GM19452 (cell line): ENCODE measurements at regions not wholly inside any gene's neighbourhood (a gene's known extent, or its start where the extent isn't known, plus 50 kb on each side); places are given as distances from the start of the nearest gene placed in this dataset.

ENCODE experiments used
- ATAC-seq: cut with Tn5 transposase; IDR thresholded peaks from one replicate; pipeline ENCODE4 v1.9.1; 2021; ENCODE audit not compliant: unreplicated experiment

- no peak for ATAC-seq
Observed at GRCh38 chr7:153440715-153441114, 611.5 kb upstream of the DPP6 start.

- no peak for ATAC-seq
Observed at GRCh38 chr7:153443032-153443701, 609.0 kb upstream of the DPP6 start.

- no peak for ATAC-seq
Observed at GRCh38 chr7:153444641-153445040, 607.6 kb upstream of the DPP6 start.

GRCh38 chr7:153445641-153446040 lies 606.6 kb upstream of the DPP6 start:
- ATAC-seq, result no peak

- no peak for ATAC-seq
Observed at GRCh38 chr7:153446490-153446889, 605.7 kb upstream of the DPP6 start.

DNA sequence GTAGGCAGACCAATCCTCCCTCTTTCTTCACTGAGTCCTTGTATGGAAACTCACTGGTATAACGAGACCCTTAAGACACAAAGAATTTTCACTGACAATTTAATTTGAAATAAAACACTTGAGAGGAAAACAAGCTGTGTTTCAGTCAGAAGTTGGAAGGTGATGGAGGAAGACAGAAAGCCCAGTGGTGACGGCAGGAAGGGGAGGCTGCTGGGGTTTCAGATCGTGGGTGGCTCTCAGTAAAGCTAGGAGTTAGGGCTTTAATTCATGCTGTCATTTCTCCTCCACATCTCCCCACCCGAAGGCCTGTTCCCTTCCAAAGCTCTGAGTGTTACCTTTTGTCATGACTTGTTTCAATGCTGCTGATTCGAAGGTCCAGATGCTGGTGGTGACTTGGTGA lies 605.2 kb upstream of the DPP6 start:
- ATAC-seq, result no peak

- no peak for ATAC-seq
Observed at GRCh38 chr7:153452661-153453060, 599.5 kb upstream of the DPP6 start.

DNA sequence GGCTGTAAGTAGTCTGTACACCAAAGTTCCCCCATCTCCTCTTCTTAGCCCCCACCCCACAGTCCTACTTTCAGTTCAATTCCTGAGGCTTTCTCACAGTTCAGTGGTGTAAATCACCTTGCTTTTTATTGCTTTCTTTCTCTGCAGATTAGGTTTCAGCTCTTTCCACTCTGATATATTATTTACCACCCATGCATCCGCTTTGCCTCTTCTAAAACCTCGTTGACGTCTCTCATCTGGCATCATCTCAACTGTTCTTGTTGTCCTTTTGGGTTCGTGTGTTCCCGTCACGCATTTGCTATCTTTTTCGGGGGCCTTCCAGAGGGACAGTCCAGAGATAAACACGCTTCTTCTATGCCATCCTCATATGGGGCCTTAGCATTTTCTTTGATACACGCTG lies 597.9 kb upstream of the DPP6 start:
- no peak for ATAC-seq

DNA sequence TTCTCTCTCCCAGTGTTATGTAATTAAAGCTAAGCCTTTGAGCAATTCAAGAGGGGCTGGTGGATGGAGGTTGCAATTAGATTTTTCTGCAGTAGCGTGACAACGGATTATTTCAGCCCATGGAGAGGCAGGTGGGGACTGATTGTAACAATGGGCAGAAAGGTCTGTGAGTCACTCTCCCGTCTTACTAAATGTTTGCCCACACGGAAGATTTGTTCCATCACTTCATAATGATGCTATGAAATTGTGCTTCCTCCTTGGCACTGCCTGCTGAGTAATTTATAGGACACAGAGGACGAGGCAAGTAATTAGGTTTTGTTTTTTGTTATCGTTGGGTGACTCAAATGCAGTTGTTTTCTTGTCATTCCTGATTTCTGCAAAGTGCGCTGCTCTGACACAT lies 594.5 kb upstream of the DPP6 start:
- ATAC-seq, result no peak

GRCh38 chr7:153470004-153470671 lies 582.1 kb upstream of the DPP6 start:
- ATAC-seq, result no peak

DNA sequence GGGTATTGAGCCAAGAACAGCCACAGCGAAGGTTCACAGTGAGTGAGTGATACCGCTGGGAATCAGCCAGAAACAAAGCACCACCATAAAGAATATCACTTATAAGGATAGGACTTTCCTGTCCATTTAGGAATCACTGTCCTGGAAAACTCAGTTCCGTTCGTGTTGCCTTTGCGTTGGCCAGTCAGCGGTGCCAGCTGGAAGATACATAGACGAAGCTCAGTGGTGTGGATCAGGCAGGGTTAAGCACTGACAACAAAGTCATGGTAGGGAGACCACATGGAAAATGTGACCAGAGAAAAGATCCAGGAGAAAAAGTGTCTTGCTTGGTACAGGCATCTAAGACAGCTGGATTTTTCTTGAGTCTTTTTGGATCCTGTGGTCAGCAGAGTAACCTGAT lies 579.7 kb upstream of the DPP6 start:
- ATAC-seq, result no peak

- ATAC-seq, result no peak
Observed at GRCh38 chr7:153473185-153473584, 579.0 kb upstream of the DPP6 start.

- ATAC-seq, result no peak
Observed at GRCh38 chr7:153475239-153475638, 577.0 kb upstream of the DPP6 start.

DNA sequence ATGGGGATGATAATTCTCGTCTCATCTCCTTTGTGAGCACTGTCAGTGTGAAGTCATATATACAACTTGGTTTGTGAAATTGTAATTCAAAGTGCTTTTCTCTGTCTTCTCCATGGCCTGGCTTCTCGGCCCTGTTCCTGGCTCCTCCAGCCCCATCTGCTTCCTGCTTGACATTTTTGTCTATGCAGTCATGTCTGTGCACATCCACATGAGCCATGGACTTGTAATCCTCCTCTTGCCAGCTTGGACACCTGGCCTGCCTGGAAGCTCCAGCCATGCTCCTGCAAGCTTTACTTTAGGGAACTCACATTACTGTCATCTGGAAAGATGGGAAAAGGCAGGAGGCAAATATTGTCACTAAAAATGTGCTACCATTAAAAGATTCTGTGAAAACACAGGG lies 576.0 kb upstream of the DPP6 start:
- ATAC-seq, result no peak

- ATAC-seq, result no peak
Observed at GRCh38 chr7:153496257-153496656, 555.9 kb upstream of the DPP6 start.

DNA sequence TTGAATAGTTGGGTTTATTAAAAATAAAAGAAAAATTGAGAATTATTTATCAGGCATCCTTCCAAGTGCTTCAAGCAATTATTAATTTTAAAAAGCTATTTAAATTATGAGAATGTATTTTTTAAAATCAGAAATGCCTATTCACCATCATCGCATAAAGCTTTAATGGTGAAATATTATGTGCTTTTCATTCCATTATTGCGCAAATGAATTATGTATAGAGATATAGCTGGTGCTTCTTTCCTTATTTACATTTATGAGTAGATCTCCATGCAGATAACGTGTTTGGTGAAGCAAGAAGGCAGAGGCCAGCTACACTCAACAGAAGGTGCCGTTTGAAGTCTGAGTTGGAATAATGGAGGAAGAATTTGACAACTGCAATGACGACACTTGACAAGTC lies 549.1 kb upstream of the DPP6 start:
- ATAC-seq, result no peak

DNA sequence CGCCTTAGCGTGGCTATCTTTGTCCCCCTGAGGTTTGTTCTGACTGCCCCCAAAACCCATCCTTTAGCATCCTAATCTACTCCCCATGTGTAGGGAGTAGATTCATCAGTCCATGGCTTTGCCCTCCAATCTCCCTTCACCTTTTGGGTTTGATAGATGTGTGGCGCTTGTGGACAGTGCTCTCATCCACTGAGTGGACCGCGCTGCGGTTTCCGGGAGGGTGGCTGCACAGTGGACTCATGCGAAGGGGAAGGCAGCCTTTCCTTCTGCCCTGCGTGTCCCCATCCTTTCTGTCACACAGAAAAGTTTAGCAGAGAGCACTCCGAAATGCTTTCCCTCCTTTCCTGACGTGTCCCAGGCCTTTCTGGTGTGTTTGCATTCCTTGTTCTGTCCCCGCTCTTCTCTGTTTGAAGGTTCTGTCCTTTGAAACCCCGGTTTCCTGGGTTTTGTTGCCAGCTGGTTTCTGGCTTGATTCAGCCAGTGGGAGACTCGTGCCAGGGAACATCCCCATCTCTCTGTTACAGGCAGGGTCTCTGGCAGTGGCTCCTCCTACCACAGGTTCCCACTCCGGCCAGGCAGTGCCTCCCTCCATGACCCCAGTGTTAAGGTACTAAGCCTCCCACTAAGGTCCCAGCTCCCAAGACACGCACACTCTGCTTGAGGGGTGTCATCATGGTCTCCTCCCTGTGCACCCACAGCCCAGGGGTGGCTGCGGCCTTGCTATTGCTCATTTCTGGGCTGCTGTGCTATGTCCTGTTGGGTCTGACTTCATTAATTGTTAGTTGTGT lies 547.7 kb upstream of the DPP6 start:
- ATAC-seq, result no peak

- ATAC-seq, result no peak
Observed at GRCh38 chr7:153507885-153508284, 544.3 kb upstream of the DPP6 start.

DNA sequence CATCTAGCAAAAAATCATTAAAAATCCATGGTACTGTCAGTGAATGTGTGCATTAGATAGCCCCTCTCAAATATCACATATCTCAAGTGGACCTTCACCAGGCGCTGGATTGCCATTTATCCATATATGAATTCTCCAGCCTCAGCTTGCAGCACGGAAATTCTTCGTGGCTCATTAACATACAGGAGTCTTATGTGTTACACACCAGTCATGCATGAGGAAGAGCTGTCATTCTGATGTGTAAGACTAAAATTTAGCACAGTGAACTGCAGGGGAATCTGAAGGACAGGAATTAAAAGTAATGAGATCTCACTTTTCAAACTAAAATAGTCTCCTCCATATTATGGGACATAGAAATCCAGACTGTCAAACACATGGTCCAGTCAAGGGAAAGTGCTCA lies 542.4 kb upstream of the DPP6 start:
- ATAC-seq, result no peak

- no peak for ATAC-seq
Observed at GRCh38 chr7:153510674-153511073, 541.5 kb upstream of the DPP6 start.

GRCh38 chr7:153514032-153514431 lies 538.2 kb upstream of the DPP6 start:
- ATAC-seq, result no peak

- no peak for ATAC-seq
Observed at GRCh38 chr7:153515359-153515758, 536.8 kb upstream of the DPP6 start.
